ENCODE measurements at regions not wholly inside any gene's neighbourhood (a gene's known extent, or its start where the extent isn't known, plus 50 kb on each side); places are given as distances from the start of the nearest gene placed in this dataset.

- no peak for DNase-seq
Observed at GRCh38 chr21:16377120-16377658, 647.4 kb downstream of the USP25 start.

- DNase-seq, result no peak
Observed at GRCh38 chr21:16377857-16378256, 648.1 kb downstream of the USP25 start.

GRCh38 chr21:16378525-16378924, 648.7 kb downstream of the USP25 start:
- DNase-seq, result no peak

- no peak for DNase-seq
Observed at GRCh38 chr21:16388291-16388690, 658.5 kb downstream of the USP25 start.

- DNase-seq, result no peak
Observed at GRCh38 chr21:16388911-16389560, 659.3 kb downstream of the USP25 start.

GRCh38 chr21:16389643-16390042, 659.9 kb downstream of the USP25 start:
- no peak for DNase-seq

- DNase-seq, result no peak
Observed at GRCh38 chr21:16395285-16395684, 665.5 kb downstream of the USP25 start.

GRCh38 chr21:16402752-16403151, 673.0 kb downstream of the USP25 start:
- DNase-seq, result no peak

- DNase-seq, result no peak
Observed at GRCh38 chr21:16404776-16405175, 675.0 kb downstream of the USP25 start.

- DNase-seq, result no peak
Observed at GRCh38 chr21:16406355-16406754, 676.6 kb downstream of the USP25 start.

GRCh38 chr21:16407403-16408240, 677.8 kb downstream of the USP25 start:
- no peak for DNase-seq

- DNase-seq, result no peak
Observed at GRCh38 chr21:16408280-16408679, 678.5 kb downstream of the USP25 start.

GRCh38 chr21:16409352-16409751, 679.6 kb downstream of the USP25 start:
- no peak for DNase-seq

GRCh38 chr21:16418226-16418625, 688.4 kb downstream of the USP25 start:
- no peak for DNase-seq

- DNase-seq, result no peak
Observed at GRCh38 chr21:16418642-16419041, 688.9 kb downstream of the USP25 start.

GRCh38 chr21:16419188-16419921, 689.6 kb downstream of the USP25 start:
- peak; percentile 95 for DNase-seq

GRCh38 chr21:16420031-16420724, 690.4 kb downstream of the USP25 start:
- peak; percentile 86 for DNase-seq

- no peak for DNase-seq
Observed at GRCh38 chr21:16421007-16421406, 691.2 kb downstream of the USP25 start.

- no peak for DNase-seq
Observed at GRCh38 chr21:16421965-16422364, 692.2 kb downstream of the USP25 start.

GRCh38 chr21:16422702-16423101, 692.9 kb downstream of the USP25 start:
- no peak for DNase-seq

- no peak for DNase-seq
Observed at GRCh38 chr21:16423921-16424320, 694.1 kb downstream of the USP25 start.

- DNase-seq, result no peak
Observed at GRCh38 chr21:16424331-16424751, 694.6 kb downstream of the USP25 start.

- no peak for DNase-seq
Observed at GRCh38 chr21:16425376-16425775, 695.6 kb downstream of the USP25 start.

All from NCI-H1105 treated with DMSO at 0.1 percent for 48 hours (cell line).